Panc1 (cell line): ENCODE measurements at regions not wholly inside any gene's neighbourhood (a gene's known extent, or its start where the extent isn't known, plus 50 kb on each side); places are given as distances from the start of the nearest gene placed in this dataset.

ENCODE experiments used
- ATAC-seq: fragments of 200-7000 bp; cut with Tn5 transposase; 2 replicates; pipeline ENCODE4 v1.9.1; 2020; ENCODE audit warnings: mild to moderate bottlenecking, moderate library complexity
- BruUV-seq: library from RNA; stranded (reverse); fragments of 400-500 nt; replicated peaks from 2 replicates; lab custom pipeline; 2021; lab: Mats Ljungman, UMichigan
- CTCF ChIA-PET: fragments of 300-600 bp; sonication (Branson Sonifier 250); formaldehyde crosslinking; loops from one replicate; lab custom pipeline; 2022; ENCODE audit warnings: antibody characterized with exemption; lab: Charles Lee
- POLR2A ChIA-PET: fragments of 300-600 bp; sonication (Branson Sonifier 250); formaldehyde crosslinking; loops from one replicate; lab custom pipeline; 2022; ENCODE audit warnings: antibody characterized with exemption; lab: Charles Lee
- DNase-seq: peaks from one replicate; pipeline ENCODE4 v3.0.0-alpha.2; 2010; ENCODE audit warnings: low read depth, low spot score
- H3K27ac ChIP-seq: 2 replicates; pipeline ENCODE4 v1.5.1; 2011; ENCODE audit warnings: mild to moderate bottlenecking, low read length, inconsistent platforms
- H3K27me3 ChIP-seq: fragments of 200-500 bp; sonication (Bioruptor generic); 2 replicates; pipeline ENCODE4 v1.6.0; 2014; ENCODE audit warnings: low read length, inconsistent platforms; ENCODE audit not compliant: control insufficient read depth, insufficient read depth
- H3K36me3 ChIP-seq: fragments of 200-500 bp; sonication (Bioruptor generic); 2 replicates; pipeline ENCODE4 v1.5.1; 2014; ENCODE audit warnings: inconsistent platforms, mild to moderate bottlenecking, low read length, moderate library complexity; ENCODE audit not compliant: control insufficient read depth, insufficient read depth
- H3K4me1 ChIP-seq: 2 replicates; pipeline ENCODE4 v1.5.1; 2011; ENCODE audit warnings: inconsistent platforms, mild to moderate bottlenecking, low read length, moderate library complexity; ENCODE audit not compliant: control insufficient read depth, insufficient read depth
- H3K4me3 ChIP-seq, 2 experiments: 2 replicates each; pipeline ENCODE4 v1.5.1; 2011 to 2012; ENCODE audit warnings: low read depth in 2 of 2, low read length in 2 of 2, mild to moderate bottlenecking in 2 of 2, inconsistent platforms in 1 of 2, moderate library complexity in 1 of 2
- H3K9me3 ChIP-seq: fragments of 200-500 bp; sonication (Bioruptor generic); 2 replicates; pipeline ENCODE4 v1.5.1; 2014; ENCODE audit warnings: low read depth, mild to moderate bottlenecking, inconsistent platforms, low read length, moderate library complexity; ENCODE audit not compliant: control insufficient read depth, insufficient read depth
- CTCF ChIP-seq: fragments of 450-650 bp; IDR thresholded peaks from 2 replicates; pipeline ENCODE4 v1.5.1; 2017; ENCODE audit warnings: mild to moderate bottlenecking
- POLR2AphosphoS5 ChIP-seq: IDR thresholded peaks from 2 replicates; pipeline ENCODE4 v1.6.1; 2012; ENCODE audit warnings: mild to moderate bottlenecking, low read depth, low read length, moderate library complexity
- REST ChIP-seq, 2 experiments: IDR thresholded peaks; 2 replicates each; pipeline ENCODE4 v1.6.1; 2011 to 2012; ENCODE audit warnings: low read depth in 2 of 2, control low read depth in 1 of 2, low read length in 1 of 2, mild to moderate bottlenecking in 1 of 2, moderate library complexity in 1 of 2; ENCODE audit not compliant: insufficient read depth in 1 of 2
- SIN3A ChIP-seq: IDR thresholded peaks from 2 replicates; pipeline ENCODE4 v1.6.1; 2012; ENCODE audit warnings: low read depth, mild to moderate bottlenecking, low read length, moderate library complexity, borderline replicate concordance; ENCODE audit not compliant: insufficient read depth
- TCF7L2 ChIP-seq: IDR thresholded peaks from 2 replicates; pipeline ENCODE4 v1.6.1; 2011; ENCODE audit warnings: mild to moderate bottlenecking, low read depth, low read length, inconsistent platforms
- in situ Hi-C: cut with HindIII; loops from 2 replicates; pipeline ENCODE4 v1.10.0; 2016; ENCODE audit warnings: low sequenced_read_pairs, low pct_unique_long_range_greater_than_20kb
- intact Hi-C: fragments of 100-400 bp; cut with micrococcal nuclease; formaldehyde crosslinking; loops from one replicate; pipeline ENCODE4 v1.10.0; 2022; ENCODE audit not compliant: unreplicated experiment

- H3K4me1 ChIP-seq, result no peaks in the 10 kb centered on the region
- ChIA-PET CTCF (no interaction called here), POLR2A (no interaction called here)
- no peaks in the 10 kb centered on the region for H3K36me3 ChIP-seq
- H3K9me3 ChIP-seq, result no peaks in the 10 kb centered on the region
- no peaks in the 10 kb centered on the region for H3K27me3 ChIP-seq
- BruUV-seq, result no TSS peak
- no peak overlapping the region for H3K27ac ChIP-seq
- H3K4me3 ChIP-seq, result no peak overlapping the region
- TF ChIP-seq CTCF (no peak), SIN3A (no peak), POLR2AphosphoS5 (no peak), REST (IDR thresholded peaks at IDR 0.05; ENCODE audit: insufficient read depth in 1 of 2, low read depth in 2 of 2, low read length in 1 of 2) (no peak), TCF7L2 (no peak)
- ATAC-seq (no peak), DNase-seq (no peak)
- intact Hi-C loops (no loop called here), in situ Hi-C loops (no loop called here)
Observed at GRCh38 chr3:3705090-3705775, 94.0 kb upstream of the LRRN1 start.

GRCh38 chr3:3701949-3702348, 97.3 kb upstream of the LRRN1 start:
- H3K4me1 ChIP-seq, result no peaks in the 10 kb centered on the region
- in situ Hi-C loops, result no loop called here
- no peaks in the 10 kb centered on the region for H3K27me3 ChIP-seq
- no peaks in the 10 kb centered on the region for H3K9me3 ChIP-seq
- H3K36me3 ChIP-seq, result no peaks in the 10 kb centered on the region
- H3K4me3 ChIP-seq, result no peak overlapping the region
- ChIA-PET CTCF (no interaction called here), POLR2A (no interaction called here)
- BruUV-seq, result no TSS peak
- H3K27ac ChIP-seq, result no peak overlapping the region
- intact Hi-C loops, result no loop called here
- ATAC-seq (no peak), DNase-seq (no peak)
- TF ChIP-seq POLR2AphosphoS5, result no peak
- no peak for TF ChIP-seq REST (IDR thresholded peaks at IDR 0.05; ENCODE audit: insufficient read depth in 1 of 2, low read depth in 2 of 2, low read length in 1 of 2)
- TF ChIP-seq CTCF, result no peak
- no peak for TF ChIP-seq TCF7L2
- no peak for TF ChIP-seq SIN3A
